GM12864 (cell line): ENCODE measurements at regions not wholly inside any gene's neighbourhood (a gene's known extent, or its start where the extent isn't known, plus 50 kb on each side); places are given as distances from the start of the nearest gene placed in this dataset.

Experiments
- DNase-seq: peaks from one replicate; pipeline ENCODE4 v3.0.0-alpha.2; 2011; ENCODE audit warnings: low read depth
- H3K4me3 ChIP-seq: 2 replicates; pipeline ENCODE4 v1.5.1; 2011; ENCODE audit warnings: mild to moderate bottlenecking, low read depth, low read length, control low read depth
- CTCF ChIP-seq: IDR thresholded peaks from 2 replicates; pipeline ENCODE4 v1.5.1; 2011; ENCODE audit warnings: low read depth, mild to moderate bottlenecking, moderate library complexity, low read length, control low read depth, inconsistent platforms; ENCODE audit errors: missing control alignments

- no peak for TF ChIP-seq CTCF
- DNase-seq, result no peak
Observed at GRCh38 chr7:156027821-156028220, 215.6 kb upstream of the SHH start.

GRCh38 chr7:156026603-156027002 is 214.3 kb upstream of the SHH start:
- TF ChIP-seq CTCF, result no peak
- DNase-seq, result no peak
- H3K4me3 ChIP-seq, result no peak overlapping the region

More at GRCh38 chr7:156027821-156028220, 215.6 kb upstream of the SHH start:
- H3K4me3 ChIP-seq, result no peak overlapping the region

- no peak for TF ChIP-seq CTCF
- no peak for DNase-seq
- H3K4me3 ChIP-seq, result no peak overlapping the region
Observed at GRCh38 chr7:156026076-156026600, 213.9 kb upstream of the SHH start.

- no peak for TF ChIP-seq CTCF
- DNase-seq, result no peak
- H3K4me3 ChIP-seq, result no peak overlapping the region
Observed at GRCh38 chr7:156025675-156026074, 213.4 kb upstream of the SHH start.

GRCh38 chr7:156024201-156024600 is 211.9 kb upstream of the SHH start:
- H3K4me3 ChIP-seq, result no peak overlapping the region
- no peak for DNase-seq
- TF ChIP-seq CTCF, result no peak

GRCh38 chr7:156022483-156023459 is 210.5 kb upstream of the SHH start:
- TF ChIP-seq CTCF, result no peak
- DNase-seq, result no peak

GRCh38 chr7:156021471-156021870 is 209.2 kb upstream of the SHH start:
- no peak overlapping the region for H3K4me3 ChIP-seq
- no peak for DNase-seq
- TF ChIP-seq CTCF, result no peak

More at GRCh38 chr7:156022483-156023459, 210.5 kb upstream of the SHH start:
- no peak overlapping the region for H3K4me3 ChIP-seq
